IPS-18c (cell line): ENCODE measurements at regions not wholly inside any gene's neighbourhood (a gene's known extent, or its start where the extent isn't known, plus 50 kb on each side); places are given as distances from the start of the nearest gene placed in this dataset.
"Not testable (repeated sequence)": the region's sequence is repeated elsewhere in the genome, so short reads cannot be mapped to it uniquely, and the experiment has no call there.

Source experiments
- H3K4me3 ChIP-seq: 2 replicates; pipeline ENCODE4 v1.7.0; 2013; ENCODE audit warnings: low read depth, mild to moderate bottlenecking, low read length, moderate library complexity; ENCODE audit not compliant: insufficient read depth
- H3K9me3 ChIP-seq: one replicate; pipeline ENCODE4 v1.6.1; 2013; ENCODE audit warnings: mild to moderate bottlenecking, low read length, moderate library complexity; ENCODE audit not compliant: control insufficient read depth, insufficient read depth

DNA sequence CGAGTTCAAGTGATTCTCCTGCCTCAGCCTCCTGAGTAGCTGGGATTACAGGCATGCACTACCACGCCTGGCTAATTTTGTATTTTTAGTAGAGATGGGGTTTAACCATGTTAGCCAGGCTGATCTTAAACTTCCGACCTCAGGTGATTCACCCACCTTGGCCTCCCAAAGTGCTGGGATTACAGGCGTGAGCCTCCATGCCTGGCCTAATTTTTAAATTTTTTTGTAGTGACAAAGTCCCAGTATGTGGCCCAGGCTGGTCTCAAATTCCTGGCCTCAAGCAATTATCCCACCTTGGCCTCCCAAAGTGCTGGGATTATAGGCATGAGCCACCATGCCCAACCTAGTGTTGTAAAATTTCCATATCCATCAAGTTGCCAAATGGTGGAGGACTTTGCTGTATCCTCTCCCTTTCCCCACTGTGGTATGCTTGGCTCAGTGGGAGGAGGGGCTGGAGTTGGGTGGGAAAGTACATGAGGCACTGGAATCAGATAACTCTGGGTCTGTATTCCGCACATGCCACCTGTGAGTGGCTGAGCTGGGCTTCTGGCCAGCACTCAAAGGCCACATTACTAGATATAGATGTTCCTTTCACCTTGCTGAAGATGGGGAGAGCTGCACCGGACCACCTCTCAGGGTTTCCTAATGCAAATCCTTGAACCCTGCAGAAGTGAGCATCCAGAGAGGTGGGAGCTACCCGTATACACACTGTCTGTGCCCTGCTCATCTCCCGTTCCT, 252.6 kb downstream of the GOLGA6L6 start:
- H3K4me3 ChIP-seq: not testable (repeated sequence)
- H3K9me3 ChIP-seq: peaks cover 37% of the 10 kb centered on the region

DNA sequence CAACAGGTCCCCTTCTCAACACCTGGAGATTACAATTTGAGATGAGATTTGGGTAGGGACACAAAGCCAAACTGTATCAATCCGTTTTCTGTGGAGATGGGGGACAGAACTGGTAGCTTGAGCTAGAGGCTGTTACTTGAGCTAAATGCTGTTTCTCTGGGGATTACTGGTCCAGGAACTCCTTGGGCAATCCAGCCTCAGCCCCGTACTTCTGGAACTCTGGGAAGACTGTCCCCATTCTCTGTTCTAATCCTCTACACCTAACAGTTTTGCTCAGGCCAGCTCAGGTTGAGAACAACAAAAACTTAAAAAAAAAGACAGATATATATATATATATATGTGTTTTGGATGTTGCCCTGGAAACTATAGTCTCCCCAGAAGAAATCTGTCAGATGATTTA, 255.0 kb downstream of the GOLGA6L6 start:
- H3K9me3 ChIP-seq: peaks cover 34% of the 10 kb centered on the region
- H3K4me3 ChIP-seq: not testable (repeated sequence)

DNA sequence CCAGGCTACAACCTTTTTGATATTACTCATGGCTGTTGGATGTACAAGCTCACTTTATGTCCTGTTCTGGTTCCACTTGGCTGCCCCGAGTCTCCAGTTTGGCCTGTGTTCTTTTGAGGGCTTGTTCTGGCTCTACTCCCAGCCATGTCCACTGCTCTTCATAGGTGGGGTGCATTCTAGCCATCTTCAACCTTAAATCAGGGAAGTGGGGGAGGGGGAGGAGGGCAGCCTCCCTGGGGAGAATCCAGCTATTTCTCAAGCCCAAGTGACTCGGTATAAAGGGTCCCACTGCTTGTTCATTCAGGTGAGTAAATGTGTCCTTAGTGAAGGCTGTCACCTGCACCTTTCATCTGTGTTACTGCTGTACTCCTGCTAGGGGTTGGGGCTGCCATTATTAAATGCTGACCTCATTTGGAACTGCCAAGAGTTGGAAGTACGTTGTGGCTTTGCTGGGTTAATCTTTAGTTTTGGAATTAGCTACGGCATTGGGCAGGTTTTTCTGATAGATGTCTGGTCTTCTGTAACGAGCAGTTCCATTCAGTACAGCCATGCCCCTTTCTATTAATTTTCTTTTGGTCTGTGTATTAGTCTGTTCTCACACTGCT, 255.8 kb downstream of the GOLGA6L6 start:
- H3K9me3 ChIP-seq: peaks cover 38% of the 10 kb centered on the region
- H3K4me3 ChIP-seq: not testable (repeated sequence)

DNA sequence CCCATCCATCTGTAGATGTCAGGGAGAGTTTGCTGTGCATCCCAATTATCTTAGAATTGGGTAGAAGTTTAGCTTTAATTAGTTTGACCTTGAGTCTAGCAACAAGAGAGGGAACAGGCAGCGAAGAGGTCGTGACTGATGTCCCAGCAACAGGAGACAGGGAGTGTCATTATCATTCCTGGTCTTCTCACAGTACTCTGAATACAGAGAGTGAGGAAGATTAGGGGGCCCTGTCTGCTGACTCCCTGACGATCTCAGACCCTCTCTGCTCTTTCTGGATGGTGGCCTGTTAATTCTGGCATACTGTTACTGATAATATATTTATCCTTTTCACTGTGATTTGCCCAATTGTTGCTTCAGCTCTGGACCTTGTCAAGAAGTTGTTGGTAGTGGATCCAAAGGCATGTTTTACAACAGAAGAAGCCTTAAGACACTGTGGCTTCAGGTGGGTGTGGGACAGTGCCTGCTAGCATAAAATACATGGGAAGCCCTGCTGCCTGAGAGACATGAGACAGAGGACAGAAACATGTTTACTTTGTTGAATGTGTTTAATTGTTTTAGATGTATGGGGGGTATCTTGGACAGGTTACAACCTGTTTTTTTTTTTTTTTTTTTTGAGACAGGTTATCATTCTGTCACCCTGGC, 256.6 kb downstream of the GOLGA6L6 start:
- peaks cover 44% of the 10 kb centered on the region for H3K9me3 ChIP-seq

DNA sequence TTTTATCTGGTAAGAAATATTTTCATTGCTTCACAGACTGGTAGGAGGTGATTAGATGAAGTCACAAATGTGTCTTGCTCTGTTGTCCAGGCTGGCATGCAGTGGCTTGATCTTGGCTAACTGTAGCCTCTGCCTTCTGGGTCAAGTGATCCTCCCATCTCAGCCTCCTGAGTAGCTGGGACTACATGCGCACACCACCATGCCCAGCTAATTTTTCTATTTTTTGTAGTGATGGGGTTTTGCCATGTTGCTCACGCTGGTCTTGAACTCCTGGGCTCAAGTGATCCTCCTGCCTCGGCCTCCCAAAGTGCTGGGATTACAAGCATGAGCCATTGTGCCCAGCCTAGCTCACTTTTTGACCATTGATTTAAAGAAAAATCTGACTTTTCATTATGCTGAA, 257.9 kb downstream of the GOLGA6L6 start:
- peaks cover 34% of the 10 kb centered on the region for H3K9me3 ChIP-seq
- H3K4me3 ChIP-seq: not testable (repeated sequence)

More for the DNA sequence above, 256.6 kb downstream of the GOLGA6L6 start:
- H3K4me3 ChIP-seq: not testable (repeated sequence)

DNA sequence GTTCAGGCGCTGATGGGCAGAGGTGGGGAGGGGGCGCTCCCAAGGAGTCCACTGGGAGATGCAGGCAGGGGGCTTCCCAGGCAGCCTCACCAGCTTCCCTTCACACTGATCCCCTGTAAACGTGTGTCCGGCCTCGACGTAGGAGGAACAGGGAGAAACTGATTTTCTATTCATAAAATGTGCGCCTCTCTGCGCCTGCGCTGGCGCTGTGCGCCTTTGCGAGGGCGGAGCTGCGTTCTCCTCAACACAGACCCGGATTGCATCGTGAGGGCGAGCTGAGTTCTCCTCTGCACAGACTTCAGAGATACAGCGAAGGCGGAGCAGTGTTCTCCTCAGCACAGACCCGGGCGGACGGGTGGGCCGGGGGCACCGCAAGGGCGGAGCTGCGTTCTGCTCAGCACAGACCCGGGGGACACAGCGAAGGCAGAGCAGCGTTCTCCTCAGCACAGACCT, 259.1 kb downstream of the GOLGA6L6 start:
- H3K4me3 ChIP-seq: not testable (repeated sequence)
- H3K9me3 ChIP-seq: peaks cover 30% of the 10 kb centered on the region

DNA sequence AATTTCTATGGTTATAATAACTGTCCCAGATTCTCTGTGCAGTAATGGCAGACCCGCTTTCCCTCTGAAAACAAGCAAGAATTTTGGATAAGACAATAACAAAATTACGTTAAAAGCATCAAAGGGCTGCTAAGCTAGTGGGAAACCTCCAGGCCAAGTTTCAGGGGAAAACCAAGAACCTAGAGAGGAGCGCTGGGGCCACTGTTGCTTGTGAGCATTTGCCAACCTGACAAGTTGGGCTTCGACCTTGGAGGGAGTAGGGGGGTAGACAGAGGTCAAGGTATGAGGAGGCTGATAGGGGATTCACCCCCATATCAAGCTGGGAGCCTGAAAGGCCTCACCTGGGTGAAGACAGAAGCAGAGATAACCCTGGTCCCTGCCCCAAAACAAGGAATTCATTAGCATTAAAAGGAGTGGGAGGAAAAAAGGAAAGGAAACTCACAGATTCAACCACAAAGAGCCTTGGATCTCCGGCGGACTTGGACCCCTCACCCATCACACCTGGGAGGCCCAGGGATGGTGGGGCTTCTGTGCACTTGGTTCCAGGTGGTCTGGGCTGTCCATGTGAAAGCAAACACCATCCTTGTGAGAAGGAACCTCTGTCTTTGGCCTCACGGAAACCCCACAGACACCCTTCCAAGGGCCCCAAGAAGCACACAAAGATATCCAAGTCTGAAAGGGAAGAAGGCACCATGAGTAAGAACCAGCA, 259.9 kb downstream of the GOLGA6L6 start:
- H3K9me3 ChIP-seq: peaks cover 33% of the 10 kb centered on the region
- H3K4me3 ChIP-seq: not testable (repeated sequence)

DNA sequence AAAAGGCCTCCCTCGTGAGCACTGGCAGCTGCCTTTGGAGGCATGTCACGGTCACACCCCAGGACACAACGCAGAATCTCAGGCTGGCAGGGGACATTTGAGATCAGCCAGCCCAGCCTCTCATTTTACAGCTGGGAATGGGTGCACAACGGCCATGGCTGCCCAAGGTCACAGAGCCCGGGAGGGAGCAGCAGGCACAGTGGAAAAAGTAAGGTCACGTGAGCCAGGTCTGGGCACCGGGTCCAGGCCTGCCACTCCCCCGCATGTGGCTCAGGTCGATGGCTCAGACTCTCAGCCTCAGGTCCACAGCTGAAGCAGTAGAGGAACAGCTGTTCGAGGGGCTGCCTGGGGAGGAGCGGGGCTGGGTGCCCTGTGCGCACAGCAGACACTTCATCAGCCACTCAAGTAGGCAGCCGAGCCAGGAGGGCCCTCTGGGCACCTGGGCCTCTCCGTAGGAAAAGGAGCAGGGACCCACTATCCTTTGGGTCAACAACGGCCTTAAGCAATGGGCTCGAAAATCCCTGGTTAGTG, 260.6 kb downstream of the GOLGA6L6 start:
- H3K4me3 ChIP-seq: no peak overlapping the region
- H3K9me3 ChIP-seq: peaks cover 36% of the 10 kb centered on the region

DNA sequence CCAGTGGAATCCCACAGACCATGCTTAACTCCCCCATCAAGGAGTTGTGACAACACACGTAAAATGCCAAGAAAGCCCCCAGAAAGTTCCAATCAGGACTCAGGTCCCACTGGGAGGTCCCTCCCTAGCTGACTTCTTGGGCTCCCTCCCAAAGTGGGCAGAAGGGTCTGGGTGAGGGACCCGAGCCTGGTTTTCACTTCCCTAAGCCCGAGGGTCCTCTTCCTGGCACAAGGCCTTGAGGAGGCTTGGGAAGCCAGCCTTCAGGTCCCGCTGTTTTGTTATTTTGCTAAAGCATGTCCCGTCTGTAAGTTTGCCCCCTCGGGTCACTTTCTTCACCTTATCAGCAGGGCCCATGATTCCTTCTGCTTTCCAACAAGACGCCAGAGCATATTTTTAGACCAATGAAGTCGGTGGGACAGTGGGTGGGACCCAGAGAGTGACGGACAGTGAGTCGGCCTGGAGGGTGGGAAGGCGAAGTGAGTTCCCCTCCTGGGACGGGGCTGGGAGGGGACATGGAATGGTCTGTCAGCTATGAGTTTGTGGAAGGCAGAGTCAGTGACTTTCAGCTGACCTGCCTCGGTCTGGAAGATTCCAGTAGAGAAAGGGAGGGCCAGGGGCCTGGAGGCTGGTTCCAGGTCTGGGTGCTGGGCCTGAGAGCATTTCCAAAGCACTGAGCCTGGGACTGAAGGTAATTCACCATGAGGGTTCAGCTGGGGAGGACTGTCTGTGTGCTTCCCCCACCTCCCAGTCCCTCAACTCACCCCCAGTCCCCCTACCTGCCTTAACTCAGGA, 261.3 kb downstream of the GOLGA6L6 start:
- H3K9me3 ChIP-seq: peaks cover 31% of the 10 kb centered on the region

DNA sequence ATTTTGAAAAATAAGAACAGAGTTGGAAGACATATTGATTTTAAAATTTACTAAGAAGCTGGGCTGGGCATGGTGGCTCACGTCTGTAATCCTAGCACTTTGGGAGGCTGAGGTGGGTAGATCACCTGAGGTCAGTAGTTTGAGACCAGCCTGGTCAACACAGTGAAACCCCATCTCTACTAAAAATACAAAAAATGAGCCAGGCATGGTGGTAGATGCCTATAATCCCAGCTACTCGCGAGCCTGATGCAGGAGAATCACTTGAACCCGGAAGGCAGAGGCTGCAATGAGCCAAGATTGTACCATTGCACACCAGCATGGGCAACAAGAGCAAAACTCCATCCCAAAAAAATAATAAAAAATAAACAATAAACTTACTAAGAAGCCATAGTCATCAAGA, 262.5 kb downstream of the GOLGA6L6 start:
- not testable (repeated sequence) for H3K4me3 ChIP-seq
- peaks cover 35% of the 10 kb centered on the region for H3K9me3 ChIP-seq

More for the DNA sequence above, 261.3 kb downstream of the GOLGA6L6 start:
- not testable (repeated sequence) for H3K4me3 ChIP-seq

DNA sequence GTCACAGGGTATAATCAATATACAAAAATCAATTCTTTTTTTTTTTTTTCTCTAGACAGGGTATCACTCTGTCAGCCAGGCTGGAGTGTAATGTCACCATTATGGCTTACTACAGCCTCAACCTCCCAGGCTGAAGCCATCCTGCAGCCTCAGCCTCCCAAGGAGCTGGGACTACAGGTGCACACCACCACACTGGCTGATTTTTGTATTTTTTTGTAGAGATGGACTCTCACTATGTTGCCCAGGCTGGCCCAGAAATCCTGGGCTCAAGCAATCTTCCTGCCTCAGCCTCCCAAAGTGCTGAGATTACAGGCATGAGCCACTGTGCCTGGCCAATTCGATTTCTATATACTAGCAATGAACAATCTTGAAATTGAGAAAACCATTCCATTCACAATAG, 263.2 kb downstream of the GOLGA6L6 start:
- peaks cover 41% of the 10 kb centered on the region for H3K9me3 ChIP-seq

DNA sequence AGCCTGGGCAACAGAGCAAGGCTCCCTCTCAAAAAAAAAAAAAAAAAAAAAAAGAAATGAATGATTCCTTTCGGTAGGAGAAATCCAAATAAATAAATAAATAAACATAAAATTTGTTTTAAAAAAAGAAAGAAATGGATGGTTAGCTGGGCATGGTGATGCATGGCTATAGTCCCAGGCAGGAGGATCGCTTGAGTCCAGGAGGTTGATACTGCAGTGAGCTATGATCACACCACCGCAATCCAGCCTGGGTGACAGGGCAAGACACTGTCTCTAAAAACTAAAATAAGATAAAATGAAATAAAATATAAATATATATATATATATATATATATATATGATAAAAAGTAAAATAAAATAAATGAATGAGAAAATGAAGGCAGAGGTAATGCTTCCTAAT, 264.1 kb downstream of the GOLGA6L6 start:
- H3K4me3 ChIP-seq: not testable (repeated sequence)
- peaks cover 44% of the 10 kb centered on the region for H3K9me3 ChIP-seq

More for the DNA sequence above, 263.2 kb downstream of the GOLGA6L6 start:
- not testable (repeated sequence) for H3K4me3 ChIP-seq

DNA sequence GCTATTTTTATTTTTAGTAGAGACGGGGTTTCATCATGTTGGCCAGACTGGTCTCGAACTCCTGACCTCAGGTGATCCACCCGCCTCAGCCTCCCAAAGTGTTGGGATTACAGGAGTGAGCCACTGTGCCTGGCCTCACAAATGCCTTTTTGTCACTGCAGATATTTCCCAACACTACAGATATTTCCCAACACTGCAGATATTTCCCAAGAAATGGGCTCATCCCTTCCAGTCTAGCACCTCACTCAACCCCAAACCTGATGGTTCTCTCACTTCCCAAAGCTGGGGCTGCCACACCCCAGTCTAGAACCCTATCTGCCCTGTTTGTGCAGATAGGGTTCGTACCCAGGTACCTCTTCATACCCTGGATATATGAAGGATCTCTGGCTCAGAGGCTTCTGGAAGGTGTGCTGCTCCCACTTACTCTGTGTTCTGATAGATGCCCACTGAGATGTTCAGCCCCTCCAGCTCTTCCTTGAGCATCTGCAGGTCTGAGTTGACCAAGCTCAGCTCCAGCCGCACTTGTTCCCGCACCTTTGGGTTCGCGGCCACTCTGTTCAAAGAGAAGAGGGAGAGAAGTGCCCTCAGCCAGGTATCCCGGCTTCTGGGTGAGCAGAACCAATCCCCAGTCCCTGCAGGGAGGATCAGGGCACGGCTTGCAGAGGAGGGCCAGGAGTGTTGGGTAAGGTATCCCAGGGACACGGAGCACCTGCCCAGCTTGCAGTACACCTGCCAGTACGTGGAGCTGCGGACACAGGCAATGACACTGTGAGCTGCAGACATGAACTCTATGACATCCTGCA, 265.1 kb downstream of the GOLGA6L6 start:
- peak overlapping the region; percentile 21; the same call in 1 of the 2 replicates for H3K4me3 ChIP-seq
- peaks cover 51% of the 10 kb centered on the region for H3K9me3 ChIP-seq

DNA sequence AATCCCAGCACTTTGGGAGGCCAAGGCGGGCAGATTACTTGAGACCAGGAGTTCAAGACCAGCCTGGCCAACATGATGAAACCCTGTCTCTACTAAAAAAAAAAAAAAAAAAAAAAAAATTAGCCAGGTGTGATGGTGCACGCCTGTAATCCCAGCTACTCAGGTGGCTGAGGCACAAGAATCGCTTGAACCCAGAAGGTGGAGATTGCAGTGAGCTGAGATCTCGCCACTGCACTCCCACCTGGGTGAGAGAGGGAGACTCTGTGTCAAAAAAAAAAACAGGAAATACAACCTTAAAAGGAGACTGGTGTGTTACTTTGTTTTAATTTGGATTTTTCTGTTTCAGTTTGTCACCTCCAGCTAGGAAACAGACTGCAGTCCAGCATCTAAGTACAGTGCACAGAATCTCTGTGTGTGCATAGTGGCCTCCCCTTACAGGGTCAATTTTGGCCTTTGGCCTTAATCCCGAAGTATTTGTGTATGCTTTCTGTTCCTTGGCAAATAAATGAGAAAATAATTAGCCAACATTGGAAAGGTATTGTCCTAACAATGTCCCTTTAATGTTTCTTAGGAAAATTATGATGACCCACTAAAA, 266.1 kb downstream of the GOLGA6L6 start:
- H3K9me3 ChIP-seq: peaks cover 48% of the 10 kb centered on the region
- not testable (repeated sequence) for H3K4me3 ChIP-seq

DNA sequence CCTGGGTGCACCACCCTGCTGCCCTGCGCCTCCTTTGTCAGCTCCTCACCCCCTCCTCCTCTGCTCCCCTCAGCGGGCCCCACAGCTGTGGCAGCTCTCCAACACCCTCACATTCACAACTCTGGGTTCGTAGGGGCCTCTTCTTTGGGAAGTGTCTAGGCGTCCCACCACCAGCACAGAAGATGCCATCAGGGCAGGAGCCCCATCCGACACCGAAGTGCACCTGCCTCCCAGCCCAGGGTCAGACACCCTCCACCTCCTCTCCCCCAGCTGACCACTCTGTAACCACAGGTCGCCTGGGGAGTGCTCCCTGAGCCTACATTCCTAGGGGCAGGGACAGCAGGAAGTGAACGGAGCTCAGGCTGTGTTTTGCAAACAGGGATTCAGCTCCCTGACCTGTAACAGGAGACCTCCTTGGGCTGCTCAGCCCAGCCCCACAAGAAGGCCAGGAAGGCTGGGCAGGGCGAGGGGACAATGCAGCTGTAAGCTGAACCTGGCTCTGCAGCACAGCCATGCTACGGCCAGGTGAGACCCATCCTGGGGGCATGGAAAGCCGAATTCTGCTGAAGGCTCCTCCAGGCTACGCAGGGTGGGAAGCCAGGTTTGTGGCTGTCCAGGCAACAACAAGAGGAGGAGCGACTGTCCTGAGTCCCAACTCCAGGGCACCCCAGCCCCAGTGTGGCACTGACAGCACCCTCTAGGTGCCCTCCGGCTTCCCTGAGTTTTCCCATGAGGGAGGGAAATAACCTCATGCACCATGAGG, 269.0 kb downstream of the GOLGA6L6 start:
- Histone ChIP-seq H3K4me3 (peak overlapping the region; percentile 36; the same call in 1 of the 2 replicates), H3K9me3 (peaks cover 58% of the 10 kb centered on the region)
